Type B pancreatic cell (in vitro differentiated cells): ENCODE measurements at regions not wholly inside any gene's neighbourhood (a gene's known extent, or its start where the extent isn't known, plus 50 kb on each side); places are given as distances from the start of the nearest gene placed in this dataset.

Experiments
- DNase-seq: peaks from one replicate; pipeline ENCODE4 v3.0.0; 2021; ENCODE audit warnings: mixed read lengths; ENCODE audit not compliant: unreplicated experiment; ENCODE audit errors: extremely low spot score
- H3K27ac Mint-ChIP-seq: 2 replicates; pipeline ENCODE4 v1.8.0; 2021; ENCODE audit warnings: mild to moderate bottlenecking, mixed read lengths
- H3K27me3 Mint-ChIP-seq: 2 replicates; pipeline ENCODE4 v1.8.0; 2021; ENCODE audit warnings: mixed read lengths
- H3K36me3 Mint-ChIP-seq: 2 replicates; pipeline ENCODE4 v1.8.0; 2021; ENCODE audit warnings: mixed read lengths
- H3K4me1 Mint-ChIP-seq: one replicate; pipeline ENCODE4 v1.8.0; 2021; ENCODE audit warnings: mixed read lengths; ENCODE audit not compliant: unreplicated experiment
- H3K4me3 Mint-ChIP-seq: 2 replicates; pipeline ENCODE4 v1.8.0; 2021; ENCODE audit warnings: mild to moderate bottlenecking, mixed read lengths
- H3K9me3 Mint-ChIP-seq: 2 replicates; pipeline ENCODE4 v1.8.0; 2021; ENCODE audit warnings: mixed read lengths
- CTCF ChIP-seq: fragments of 200-600 bp; sonication (generic); conservative IDR thresholded peaks from 2 replicates; pipeline ENCODE4 v1.5.0; 2021; ENCODE audit warnings: antibody characterized with exemption, mild to moderate bottlenecking

DNA sequence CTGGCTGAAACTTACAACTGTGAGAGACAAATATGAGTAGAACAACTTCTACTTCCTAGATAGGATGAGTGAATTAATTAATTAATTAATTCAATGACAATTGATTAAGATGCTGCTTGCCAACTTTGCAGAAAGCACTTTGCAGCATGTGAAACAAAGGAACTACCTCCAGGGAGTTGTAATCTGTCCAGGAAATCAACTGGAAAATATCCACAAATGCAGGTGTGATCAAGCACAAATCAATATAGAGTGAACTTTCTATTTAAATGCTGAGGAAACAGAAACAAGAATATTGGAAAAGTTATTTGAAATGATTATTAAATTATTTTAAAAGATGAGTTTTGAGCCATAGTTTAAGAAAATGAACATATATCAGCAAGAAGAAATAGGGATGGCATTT lies 163.9 kb upstream of the ARID2 start:
- no peak for DNase-seq
- no peak overlapping the region for H3K4me3 Mint-ChIP-seq
- no peaks in the 10 kb centered on the region for H3K27me3 Mint-ChIP-seq
- H3K27ac Mint-ChIP-seq = no peak overlapping the region
- H3K4me1 Mint-ChIP-seq = peaks cover 15% of the 10 kb centered on the region
- TF ChIP-seq CTCF = no peak
- no peaks in the 10 kb centered on the region for H3K36me3 Mint-ChIP-seq
- peaks cover 4% of the 10 kb centered on the region for H3K9me3 Mint-ChIP-seq

DNA sequence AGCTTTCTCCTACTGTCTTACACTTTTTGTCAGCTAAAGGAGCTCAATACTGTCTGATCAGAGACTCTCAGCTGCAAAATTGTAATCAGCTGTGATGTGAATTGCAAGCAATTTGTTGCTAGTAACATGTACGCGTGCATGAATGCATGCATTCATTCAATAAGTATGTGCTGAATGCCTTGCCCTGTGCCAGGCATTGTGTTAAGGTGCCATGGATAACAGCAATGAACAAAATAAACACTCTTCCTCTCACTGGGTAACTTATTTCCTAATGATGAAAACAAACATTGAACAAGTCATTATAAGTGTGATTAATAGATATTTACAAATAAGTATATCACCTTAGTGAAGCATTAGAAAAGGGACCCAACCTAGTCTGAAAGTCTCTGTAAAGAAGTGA lies 163.2 kb upstream of the ARID2 start:
- no peaks in the 10 kb centered on the region for H3K36me3 Mint-ChIP-seq
- no peak overlapping the region for H3K4me3 Mint-ChIP-seq
- H3K27ac Mint-ChIP-seq = no peak overlapping the region
- peaks cover 4% of the 10 kb centered on the region for H3K9me3 Mint-ChIP-seq
- no peaks in the 10 kb centered on the region for H3K27me3 Mint-ChIP-seq
- peaks cover 15% of the 10 kb centered on the region for H3K4me1 Mint-ChIP-seq
- DNase-seq = no peak
- TF ChIP-seq CTCF = no peak

- H3K9me3 Mint-ChIP-seq = peaks cover 4% of the 10 kb centered on the region
- H3K36me3 Mint-ChIP-seq = no peaks in the 10 kb centered on the region
- DNase-seq = no peak
- TF ChIP-seq CTCF = no peak
- peaks cover 23% of the 10 kb centered on the region for H3K4me1 Mint-ChIP-seq
- no peaks in the 10 kb centered on the region for H3K27me3 Mint-ChIP-seq
- H3K27ac Mint-ChIP-seq = no peak overlapping the region
- no peak overlapping the region for H3K4me3 Mint-ChIP-seq
These were observed 160.7 kb upstream of the ARID2 start for GRCh38 chr12:45568808-45569207.

DNA sequence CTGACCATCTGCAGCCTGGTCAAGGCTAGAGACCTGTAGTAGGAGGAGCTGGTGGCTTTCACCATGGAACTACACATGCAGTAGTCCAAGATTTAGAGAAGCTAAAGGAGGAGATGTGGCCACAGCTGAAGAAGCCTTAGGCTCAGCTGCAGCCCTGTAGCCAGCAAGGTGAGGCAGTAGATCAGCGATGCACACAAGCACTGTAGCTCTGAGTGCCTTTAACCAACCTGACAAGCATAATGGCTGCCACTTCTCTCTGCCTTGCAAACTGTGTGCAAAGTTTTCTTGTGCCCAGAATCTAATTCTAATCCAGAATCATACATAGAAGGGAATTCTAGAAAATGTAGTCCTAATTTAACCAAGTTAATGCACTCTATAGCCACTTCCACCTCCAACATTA lies 159.0 kb upstream of the ARID2 start:
- no peaks in the 10 kb centered on the region for H3K27me3 Mint-ChIP-seq
- no peaks in the 10 kb centered on the region for H3K36me3 Mint-ChIP-seq
- peaks cover 4% of the 10 kb centered on the region for H3K9me3 Mint-ChIP-seq
- no peak overlapping the region for H3K27ac Mint-ChIP-seq
- no peak for TF ChIP-seq CTCF
- H3K4me1 Mint-ChIP-seq = peaks cover 23% of the 10 kb centered on the region
- DNase-seq = no peak
- H3K4me3 Mint-ChIP-seq = no peak overlapping the region

- Mint-ChIP-seq H3K9me3 (peaks cover 4% of the 10 kb centered on the region), H3K36me3 (no peaks in the 10 kb centered on the region), H3K4me1 (peaks cover 23% of the 10 kb centered on the region), H3K27ac (no peak overlapping the region), H3K27me3 (no peaks in the 10 kb centered on the region), H3K4me3 (no peak overlapping the region)
- DNase-seq = no peak
- TF ChIP-seq CTCF = no peak
These were observed 157.4 kb upstream of the ARID2 start for GRCh38 chr12:45572114-45572513.

- H3K27ac Mint-ChIP-seq = no peak overlapping the region
- H3K27me3 Mint-ChIP-seq = no peaks in the 10 kb centered on the region
- no peaks in the 10 kb centered on the region for H3K36me3 Mint-ChIP-seq
- H3K4me1 Mint-ChIP-seq = peaks cover 8% of the 10 kb centered on the region
- TF ChIP-seq CTCF = no peak
- H3K4me3 Mint-ChIP-seq = no peak overlapping the region
- no peaks in the 10 kb centered on the region for H3K9me3 Mint-ChIP-seq
- DNase-seq = no peak
These were observed 154.1 kb upstream of the ARID2 start for GRCh38 chr12:45575417-45575816.
